ENCODE measurements at regions not wholly inside any gene's neighbourhood (a gene's known extent, or its start where the extent isn't known, plus 50 kb on each side); places are given as distances from the start of the nearest gene placed in this dataset.

DNA sequence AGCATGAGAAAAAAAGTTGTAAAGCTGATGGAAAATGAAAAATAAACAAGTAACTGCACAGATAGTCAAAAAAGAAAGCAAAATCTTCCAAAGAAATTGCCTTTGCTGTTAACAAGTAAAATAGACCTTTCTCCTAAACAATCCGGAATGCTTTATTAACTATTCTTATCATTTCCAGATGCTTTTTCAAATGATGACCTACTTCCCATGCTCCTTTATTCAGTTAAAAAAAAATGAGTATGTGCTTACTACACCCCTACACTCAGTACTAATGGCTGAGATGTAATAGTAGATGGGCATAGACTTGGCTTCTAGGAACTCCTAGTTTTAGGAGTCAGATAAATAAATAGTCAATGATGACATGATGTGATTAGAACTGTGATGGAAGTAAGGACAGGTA, 108.5 kb downstream of the NIBAN1 start:
- TF ChIP-seq CTCF (IDR thresholded peaks at IDR 0.05) (no peak), EP300 (IDR thresholded peaks at IDR 0.05) (no peak), POLR2A (IDR thresholded peaks at IDR 0.05; ENCODE audit: low read depth) (no peak), POLR2AphosphoS5 (IDR thresholded peaks at IDR 0.05) (no peak)

Data from esophagus muscularis mucosa (tissue), 4 donors.